Activated naive CD8-positive, alpha-beta T cell treated with anti-CD3 and anti-CD28 coated beads, Interleukin-2, amount 10 ng/mL, durations not matched to agents 7 days and 5 days (primary cell): ENCODE measurements at regions not wholly inside any gene's neighbourhood (a gene's known extent, or its start where the extent isn't known, plus 50 kb on each side); places are given as distances from the start of the nearest gene placed in this dataset.

Source experiments
- ATAC-seq: fragments of 150-1000 bp; cut with Tn5 transposase; one replicate; pipeline ENCODE4 v1.10.0; 2021; ENCODE audit warnings: low read depth, moderate library complexity
- POLR2A ChIA-PET: fragments of 350-600 bp; sonication (Branson Sonifier 250); formaldehyde crosslinking; loops from one replicate; lab custom pipeline; 2021; ENCODE audit warnings: antibody characterized with exemption; lab: Charles Lee
- DNase-seq: peaks from one replicate; pipeline ENCODE4 v3.0.0; 2021
- H3K27ac Mint-ChIP-seq: one replicate; pipeline ENCODE4 v1.8.0; 2022; ENCODE audit warnings: mild to moderate bottlenecking, mixed read lengths
- H3K27me3 Mint-ChIP-seq: one replicate; pipeline ENCODE4 v1.8.0; 2022; ENCODE audit warnings: mild to moderate bottlenecking, moderate library complexity, mixed read lengths
- H3K36me3 Mint-ChIP-seq: one replicate; pipeline ENCODE4 v1.8.0; 2021; ENCODE audit warnings: mild to moderate bottlenecking, mixed read lengths
- H3K4me1 Mint-ChIP-seq: one replicate; pipeline ENCODE4 v1.8.0; 2021; ENCODE audit warnings: mixed read lengths
- H3K4me3 Mint-ChIP-seq: one replicate; pipeline ENCODE4 v1.8.0; 2022; ENCODE audit warnings: mild to moderate bottlenecking, moderate library complexity, mixed read lengths
- H3K9me3 Mint-ChIP-seq: one replicate; pipeline ENCODE4 v1.8.0; 2021; ENCODE audit warnings: mixed read lengths

GRCh38 chr4:162239992-162240769 lies 76.4 kb upstream of the FSTL5 start:
- Mint-ChIP-seq H3K36me3 (no peaks in the 10 kb centered on the region), H3K4me3 (no peak overlapping the region), H3K27me3 (no peaks in the 10 kb centered on the region), H3K4me1 (no peaks in the 10 kb centered on the region), H3K9me3 (peaks cover 2% of the 10 kb centered on the region), H3K27ac (no peak overlapping the region)
- DNase-seq: no peak
- POLR2A ChIA-PET: no interaction called here
- ATAC-seq: no peak

- no peaks in the 10 kb centered on the region for H3K4me1 Mint-ChIP-seq
- H3K9me3 Mint-ChIP-seq: peaks cover 7% of the 10 kb centered on the region
- DNase-seq (no peak), ATAC-seq (no peak)
- H3K36me3 Mint-ChIP-seq: no peaks in the 10 kb centered on the region
- POLR2A ChIA-PET: no interaction called here
- H3K27ac Mint-ChIP-seq: no peak overlapping the region
- no peaks in the 10 kb centered on the region for H3K27me3 Mint-ChIP-seq
- H3K4me3 Mint-ChIP-seq: no peak overlapping the region
Observed at GRCh38 chr4:162237676-162238075, 73.9 kb upstream of the FSTL5 start.

- DNase-seq: no peak
- ATAC-seq: no peak
- Mint-ChIP-seq H3K27me3 (no peaks in the 10 kb centered on the region), H3K36me3 (no peaks in the 10 kb centered on the region), H3K27ac (no peak overlapping the region), H3K9me3 (peaks cover 7% of the 10 kb centered on the region), H3K4me1 (no peaks in the 10 kb centered on the region), H3K4me3 (no peak overlapping the region)
- POLR2A ChIA-PET: no interaction called here
Observed at GRCh38 chr4:162234595-162234994, 70.8 kb upstream of the FSTL5 start.

GRCh38 chr4:162232349-162232748 lies 68.5 kb upstream of the FSTL5 start:
- Mint-ChIP-seq H3K27ac (no peak overlapping the region), H3K4me3 (no peak overlapping the region), H3K9me3 (peaks cover 7% of the 10 kb centered on the region), H3K4me1 (no peaks in the 10 kb centered on the region), H3K27me3 (no peaks in the 10 kb centered on the region), H3K36me3 (no peaks in the 10 kb centered on the region)
- ATAC-seq (no peak), DNase-seq (no peak)
- POLR2A ChIA-PET: no interaction called here

- no peak overlapping the region for H3K27ac Mint-ChIP-seq
- peaks cover 2% of the 10 kb centered on the region for H3K9me3 Mint-ChIP-seq
- no peak for ATAC-seq
- no peak overlapping the region for H3K4me3 Mint-ChIP-seq
- POLR2A ChIA-PET: no interaction called here
- H3K36me3 Mint-ChIP-seq: no peaks in the 10 kb centered on the region
- H3K4me1 Mint-ChIP-seq: no peaks in the 10 kb centered on the region
- DNase-seq: no peak
- H3K27me3 Mint-ChIP-seq: no peaks in the 10 kb centered on the region
Observed at GRCh38 chr4:162229670-162230069, 65.9 kb upstream of the FSTL5 start.

GRCh38 chr4:162221148-162221547 lies 57.3 kb upstream of the FSTL5 start:
- H3K27me3 Mint-ChIP-seq: no peaks in the 10 kb centered on the region
- no peaks in the 10 kb centered on the region for H3K9me3 Mint-ChIP-seq
- no peak for ATAC-seq
- POLR2A ChIA-PET: no interaction called here
- no peak for DNase-seq
- H3K27ac Mint-ChIP-seq: no peak overlapping the region
- no peaks in the 10 kb centered on the region for H3K36me3 Mint-ChIP-seq
- no peak overlapping the region for H3K4me3 Mint-ChIP-seq
- H3K4me1 Mint-ChIP-seq: no peaks in the 10 kb centered on the region
